GM12878 (cell line): ENCODE measurements at regions not wholly inside any gene's neighbourhood (a gene's known extent, or its start where the extent isn't known, plus 50 kb on each side); places are given as distances from the start of the nearest gene placed in this dataset.
A peak's percentile ranks its signal among the peaks of the same experiment; 100 is the strongest.

Experiments
- ATAC-seq: fragments of 200-7000 bp; cut with Tn5 transposase; 3 replicates; pipeline ENCODE4 v1.9.1; 2020; ENCODE audit warnings: mild to moderate bottlenecking, moderate library complexity
- BruUV-seq: library from RNA; stranded (reverse); fragments of 400-500 nt; replicated peaks from 2 replicates; lab custom pipeline; 2021; lab: Mats Ljungman, UMichigan
- CTCF ChIA-PET: fragments of 300-600 bp; sonication (Branson Sonifier 250); formaldehyde crosslinking; extraction: SDS; loops from one replicate; lab custom pipeline; 2021; ENCODE audit warnings: inconsistent platforms; lab: Yijun Ruan, JAX
- POLR2A ChIA-PET: fragments of 350-600 bp; formaldehyde crosslinking; extraction: SDS; loops from one replicate; lab custom pipeline; 2021; ENCODE audit warnings: inconsistent platforms; lab: Charles Lee
- RAD21 ChIA-PET: fragments of 300-600 bp; sonication (Branson Sonifier 250); formaldehyde crosslinking; loops from one replicate; lab custom pipeline; 2023; ENCODE audit warnings: antibody characterized with exemption; ENCODE audit not compliant: unreplicated experiment; lab: Charles Lee
- SMC1A ChIA-PET: fragments of 300-600 bp; sonication (Branson Sonifier 250); formaldehyde crosslinking; loops from one replicate; lab custom pipeline; 2023; ENCODE audit not compliant: unreplicated experiment, uncharacterized antibody; lab: Charles Lee
- DNase-seq: peaks from one replicate; pipeline ENCODE4 v3.0.0-alpha.2; 2011; ENCODE audit warnings: low read depth, low spot score
- FAIRE-seq: peaks from 3 replicates; lab custom pipeline; 2011; peaks lifted over from hg19 to GRCh38; lab: Jason Lieb, UNC
- H2AFZ ChIP-seq: 2 replicates; pipeline ENCODE4 v1.6.0; 2011; ENCODE audit warnings: low read depth, low read length, control low read depth; ENCODE audit not compliant: control insufficient read depth
- H3K27ac ChIP-seq: 2 replicates; pipeline ENCODE4 v1.5.1; 2011; ENCODE audit warnings: control low read depth; ENCODE audit not compliant: control insufficient read depth, insufficient read depth
- H3K27me3 ChIP-seq, 2 experiments: replicated peaks in 1 of 2; 2 replicates each; pipeline versions ENCODE4 v1.6.0 to v1.6.1; 2011; ENCODE audit warnings: low read length in 1 of 2; ENCODE audit not compliant: control insufficient read depth in 2 of 2, insufficient read depth in 2 of 2
- H3K36me3 ChIP-seq, 2 experiments: 2 replicates each; pipeline ENCODE4 v1.5.1; 2011; ENCODE audit warnings: low read length in 1 of 2; ENCODE audit not compliant: control insufficient read depth in 2 of 2, insufficient read depth in 2 of 2
- H3K4me1 ChIP-seq: 2 replicates; pipeline ENCODE4 v1.6.1; 2011; ENCODE audit warnings: mild to moderate bottlenecking, low read length, moderate library complexity, mixed read lengths; ENCODE audit not compliant: control insufficient read depth, insufficient read depth
- H3K4me2 ChIP-seq: 2 replicates; pipeline ENCODE4 v1.6.0; 2011; ENCODE audit warnings: control low read depth; ENCODE audit not compliant: control insufficient read depth, insufficient read depth
- H3K4me3 ChIP-seq: fragments of 200-600 bp; sonication (generic); 2 replicates; pipeline ENCODE4 v1.5.1; 2016
- H3K79me2 ChIP-seq: 2 replicates; pipeline ENCODE4 v1.6.0; 2011; ENCODE audit warnings: low read length; ENCODE audit not compliant: control insufficient read depth, insufficient read depth
- H3K9ac ChIP-seq: 2 replicates; pipeline ENCODE4 v1.8.0; 2011; ENCODE audit warnings: low read length, control low read depth, mixed read lengths; ENCODE audit not compliant: control insufficient read depth, insufficient read depth
- H3K9me3 ChIP-seq: replicated peaks from 3 replicates; pipeline ENCODE4 v1.5.1; 2011; ENCODE audit warnings: mild to moderate bottlenecking, low read length; ENCODE audit not compliant: control insufficient read depth, insufficient read depth
- H4K20me1 ChIP-seq: 2 replicates; pipeline ENCODE4 v1.6.0; 2011; ENCODE audit not compliant: control insufficient read depth, insufficient read depth
- ASH2L ChIP-seq: fragments of 300-600, 200-600 bp; sonication (generic); IDR thresholded peaks from 2 replicates; pipeline ENCODE4 v1.6.1; 2017; ENCODE audit warnings: low read depth, mild to moderate bottlenecking, borderline replicate concordance
- CHD1 ChIP-seq: IDR thresholded peaks from 2 replicates; pipeline ENCODE4 v1.6.1; 2012; ENCODE audit warnings: low read depth, low read length, improper control_type of control experiment
- IKZF1 ChIP-seq: fragments of 450-650 bp; conservative IDR thresholded peaks from 2 replicates; pipeline ENCODE4 v1.6.1; 2017; ENCODE audit warnings: antibody characterized with exemption, mild to moderate bottlenecking
- TBL1XR1 ChIP-seq: IDR thresholded peaks from 2 replicates; pipeline ENCODE4 v1.6.1; 2012; ENCODE audit warnings: low read depth, low read length, improper control_type of control experiment
- ZNF687 ChIP-seq: fragments of 450-650 bp; IDR thresholded peaks from 2 replicates; pipeline ENCODE4 v1.6.1; 2017; ENCODE audit warnings: mild to moderate bottlenecking, moderate library complexity
- WGBS: methylation state at CpG from one replicate; pipeline ENCODE4 v1.1.6; 2016; ENCODE audit warnings: low lambda C conversion rate; ENCODE audit not compliant: insufficient replicate concordance, insufficient coverage; ENCODE audit errors: missing lambda C conversion rate; 5-methylcytosine and 5-hydroxymethylcytosine counted together
- in situ Hi-C: fragments of 300-500 bp; cut with MboI; formaldehyde crosslinking; loops from 9 replicates; pipeline ENCODE4 v1.14.3; 2018; ENCODE audit warnings: mixed read lengths
- intact Hi-C: fragments of 100-400 bp; cut with micrococcal nuclease; formaldehyde crosslinking; loops from one replicate; pipeline ENCODE4 v1.14.2; 2022; ENCODE audit not compliant: unreplicated experiment
- TF ChIP-seq, protein P1 (sequence below): IDR thresholded peaks from 2 replicates; pipeline ENCODE4 v1.6.1; 2011; ENCODE audit warnings: low read depth, low read length, improper control_type of control experiment, borderline replicate concordance
- TF ChIP-seq, protein P2 (sequence below), 3 experiments: IDR thresholded peaks in 2 of 3; conservative IDR thresholded peaks in 1 of 3; 2 replicates each; pipeline ENCODE4 v1.5.1; 2011; ENCODE audit warnings: low read depth in 3 of 3, low read length in 3 of 3, mild to moderate bottlenecking in 3 of 3, control low read depth in 2 of 3, moderate library complexity in 2 of 3, inconsistent platforms in 1 of 3, mixed read lengths in 1 of 3; ENCODE audit not compliant: control insufficient read depth in 2 of 3, insufficient read depth in 1 of 3; ENCODE audit errors: extremely low read depth in 1 of 3

DNA sequence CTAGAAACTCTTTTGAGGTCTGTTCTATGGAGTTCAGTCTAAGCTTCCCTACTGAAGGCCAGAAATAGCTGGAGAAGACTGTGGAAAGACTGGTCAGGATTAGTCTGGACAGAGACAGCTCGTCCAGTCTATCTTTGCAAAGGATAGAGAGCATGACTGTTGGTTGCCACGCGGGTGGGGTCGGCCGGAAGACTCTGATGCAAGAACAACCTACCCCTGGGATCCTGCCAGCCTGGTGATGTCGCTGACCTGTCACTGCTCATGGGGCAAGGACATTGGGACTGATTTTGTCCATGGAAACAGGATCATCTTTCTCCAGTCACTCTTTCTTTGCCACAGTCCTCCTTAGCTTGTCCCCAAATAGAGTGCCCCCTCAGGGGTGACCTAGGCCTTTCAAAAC is 337.6 kb upstream of the NPSR1 start:
- RAD21 ChIA-PET: interaction anchor here (0.6 to 2.6 kb wide), 16 partner anchors 75 to 715 kb away, joined by 3 to 35 read pairs (median 3); no protein-coding TSS in a partner anchor
- no peak overlapping the region for H3K9ac ChIP-seq
- in situ Hi-C loops: no loop called here
- H3K4me1 ChIP-seq: no peaks in the 10 kb centered on the region
- H3K27me3 ChIP-seq: 0 out of 4 replicates have a peak, but pooled peaks cover 0 to 1% of the 10 kb centered on the region in 2 experiments
- H2AFZ ChIP-seq: no peak overlapping the region
- H3K4me2 ChIP-seq: no peak overlapping the region
- ATAC-seq: no peak
- H3K79me2 ChIP-seq: no peaks in the 10 kb centered on the region
- no peaks in the 10 kb centered on the region for H4K20me1 ChIP-seq
- POLR2A ChIA-PET: no interaction called here
- TF ChIP-seq CHD1: no peak
- CTCF ChIA-PET: interaction anchor here (0.8 to 3.7 kb wide), 39 partner anchors 10 to 1219 kb away, joined by 3 to 74 read pairs (median 5); no protein-coding TSS in a partner anchor
- FAIRE-seq: no peak
- no peak for DNase-seq
- H3K4me3 ChIP-seq: no peak overlapping the region
- no peaks in the 10 kb centered on the region for H3K36me3 ChIP-seq
- no peaks in the 10 kb centered on the region for H3K9me3 ChIP-seq
- intact Hi-C loops: loop anchor here (5.0 to 10.0 kb wide), 3 partner anchors 186 to 714 kb away; partner anchors contain the start of gene DPY19L1
- BruUV-seq: no TSS peak
- no peak overlapping the region for H3K27ac ChIP-seq
- SMC1A ChIA-PET: interaction anchor here (0.7 to 3.2 kb wide), 18 partner anchors 10 to 714 kb away, joined by 3 to 32 read pairs (median 4); no protein-coding TSS in a partner anchor
- WGBS: 15% methylated on average over 6 of the region's 6 CpGs

DNA sequence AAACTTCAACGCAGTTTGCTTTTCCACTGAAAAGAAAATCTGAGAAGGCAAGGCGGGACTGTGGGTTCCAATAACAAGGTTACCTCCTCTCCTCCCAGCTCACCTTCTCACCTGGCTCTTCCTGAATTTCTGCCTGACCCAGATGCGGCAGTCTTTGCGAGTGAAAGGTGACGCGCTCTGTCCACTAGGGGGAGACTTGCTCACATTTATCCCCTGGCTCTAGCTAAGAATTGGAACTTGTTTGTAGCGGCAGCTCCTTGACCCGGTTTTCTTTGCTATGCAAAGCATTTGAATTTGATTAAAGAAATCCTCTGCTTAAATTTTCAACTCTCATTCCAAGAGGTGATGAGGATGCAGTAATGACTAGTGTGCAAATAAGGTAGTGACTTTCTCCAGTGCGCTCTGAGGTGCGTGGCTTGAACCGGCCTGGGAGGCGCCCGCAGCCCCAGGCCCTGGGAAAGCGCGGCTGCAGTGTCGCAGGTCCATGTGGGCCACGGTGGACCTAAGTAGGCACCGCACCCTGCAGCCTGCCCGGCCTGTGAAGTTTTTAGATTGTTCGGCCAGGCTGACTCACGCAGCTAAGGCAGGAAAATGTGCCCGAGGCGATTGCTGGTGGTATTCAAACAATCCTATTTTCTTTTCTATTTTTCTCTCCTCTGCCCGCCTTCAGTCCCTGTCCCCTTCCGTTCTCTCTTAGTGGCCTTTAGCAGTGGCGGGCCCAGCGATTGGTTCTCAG is 336.9 kb upstream of the NPSR1 start:
- Histone ChIP-seq H3K9ac (no peak overlapping the region), H3K4me2 (no peak overlapping the region), H3K27me3 (0 out of 4 replicates have a peak, but pooled peaks cover 0 to 1% of the 10 kb centered on the region in 2 experiments), H3K4me1 (no peaks in the 10 kb centered on the region), H3K79me2 (no peaks in the 10 kb centered on the region), H3K4me3 (no peak overlapping the region), H4K20me1 (no peaks in the 10 kb centered on the region), H3K9me3 (no peaks in the 10 kb centered on the region), H3K36me3 (no peaks in the 10 kb centered on the region), H3K27ac (no peak overlapping the region), H2AFZ (no peak overlapping the region)
- BruUV-seq: no TSS peak
- ATAC-seq (peak; percentile 93), DNase-seq (peak; percentile 7), FAIRE-seq (no peak)
- ChIA-PET RAD21 (interaction anchor here (0.6 to 2.6 kb wide), 16 partner anchors 74 to 715 kb away, joined by 3 to 35 read pairs (median 3); no protein-coding TSS in a partner anchor), CTCF (interaction anchor here (0.6 to 3.7 kb wide), 44 partner anchors 10 to 1218 kb away, joined by 3 to 74 read pairs (median 4); no protein-coding TSS in a partner anchor), SMC1A (interaction anchor here (0.7 to 3.2 kb wide), 18 partner anchors 10 to 713 kb away, joined by 3 to 32 read pairs (median 4); no protein-coding TSS in a partner anchor), POLR2A (no interaction called here)
- in situ Hi-C loops (no loop called here), intact Hi-C loops (loop anchor here (1.0 to 10.0 kb wide), 5 partner anchors 109 to 714 kb away; partner anchors contain the start of gene DPY19L1)
- 33% methylated on average over 26 of the region's 27 CpGs for WGBS
- TF ChIP-seq ZNF687: no peak
- TF ChIP-seq, protein P1, sequence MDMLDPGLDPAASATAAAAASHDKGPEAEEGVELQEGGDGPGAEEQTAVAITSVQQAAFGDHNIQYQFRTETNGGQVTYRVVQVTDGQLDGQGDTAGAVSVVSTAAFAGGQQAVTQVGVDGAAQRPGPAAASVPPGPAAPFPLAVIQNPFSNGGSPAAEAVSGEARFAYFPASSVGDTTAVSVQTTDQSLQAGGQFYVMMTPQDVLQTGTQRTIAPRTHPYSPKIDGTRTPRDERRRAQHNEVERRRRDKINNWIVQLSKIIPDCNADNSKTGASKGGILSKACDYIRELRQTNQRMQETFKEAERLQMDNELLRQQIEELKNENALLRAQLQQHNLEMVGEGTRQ: no peak
- no peak for TF ChIP-seq TBL1XR1
- no peak for TF ChIP-seq ASH2L
- no peak for TF ChIP-seq IKZF1
- TF ChIP-seq, protein P2, sequence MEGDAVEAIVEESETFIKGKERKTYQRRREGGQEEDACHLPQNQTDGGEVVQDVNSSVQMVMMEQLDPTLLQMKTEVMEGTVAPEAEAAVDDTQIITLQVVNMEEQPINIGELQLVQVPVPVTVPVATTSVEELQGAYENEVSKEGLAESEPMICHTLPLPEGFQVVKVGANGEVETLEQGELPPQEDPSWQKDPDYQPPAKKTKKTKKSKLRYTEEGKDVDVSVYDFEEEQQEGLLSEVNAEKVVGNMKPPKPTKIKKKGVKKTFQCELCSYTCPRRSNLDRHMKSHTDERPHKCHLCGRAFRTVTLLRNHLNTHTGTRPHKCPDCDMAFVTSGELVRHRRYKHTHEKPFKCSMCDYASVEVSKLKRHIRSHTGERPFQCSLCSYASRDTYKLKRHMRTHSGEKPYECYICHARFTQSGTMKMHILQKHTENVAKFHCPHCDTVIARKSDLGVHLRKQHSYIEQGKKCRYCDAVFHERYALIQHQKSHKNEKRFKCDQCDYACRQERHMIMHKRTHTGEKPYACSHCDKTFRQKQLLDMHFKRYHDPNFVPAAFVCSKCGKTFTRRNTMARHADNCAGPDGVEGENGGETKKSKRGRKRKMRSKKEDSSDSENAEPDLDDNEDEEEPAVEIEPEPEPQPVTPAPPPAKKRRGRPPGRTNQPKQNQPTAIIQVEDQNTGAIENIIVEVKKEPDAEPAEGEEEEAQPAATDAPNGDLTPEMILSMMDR (IDR thresholded peaks at IDR 0.05 in 2 of 3, conservative IDR thresholded peaks at IDR 0.05 in 1 of 3; ENCODE audit: control insufficient read depth in 2 of 3, extremely low read depth in 1 of 3, insufficient read depth in 1 of 3, low read depth in 3 of 3, low read length in 3 of 3): peak; percentile 83 to 92 (median 89)
